ENCODE measurements at regions not wholly inside any gene's neighbourhood (a gene's known extent, or its start where the extent isn't known, plus 50 kb on each side); places are given as distances from the start of the nearest gene placed in this dataset.
"Not testable (repeated sequence)": the region's sequence is repeated elsewhere in the genome, so short reads cannot be mapped to it uniquely, and the experiment has no call there.

GRCh38 chr22:10773341-10773740 is 4754.7 kb upstream of the OR11H1 start:
- intact Hi-C loops (cut with DNase I); H3K4me1 ChIP-seq: not testable (repeated sequence)
- WGBS, 2 donors: 53 to 56% methylated on average over 1 of the region's 1 CpG

GRCh38 chr22:10775601-10776357 is 4752.2 kb upstream of the OR11H1 start:
- H3K27ac ChIP-seq; intact Hi-C loops (cut with DNase I); H3K36me3 ChIP-seq; H3K27me3 ChIP-seq; H3K4me1 ChIP-seq; DNase-seq; H3K4me3 ChIP-seq: not testable (repeated sequence)
- H3K9me3 ChIP-seq: peaks cover 0 to 52% (median 23%) of the 10 kb centered on the region in 3 donors
- 41 to 45% methylated on average over 5 of the region's 5 CpGs for WGBS, 2 donors

More at GRCh38 chr22:10773341-10773740, 4754.7 kb upstream of the OR11H1 start:
- H3K27me3 ChIP-seq, DNase-seq, H3K27ac ChIP-seq, H3K36me3 ChIP-seq, H3K4me3 ChIP-seq: not testable (repeated sequence)
- H3K9me3 ChIP-seq: peaks cover 0 to 51% (median 19%) of the 10 kb centered on the region in 3 donors

- H3K27ac ChIP-seq; H3K36me3 ChIP-seq; DNase-seq; H3K27me3 ChIP-seq; intact Hi-C loops (cut with DNase I); H3K4me1 ChIP-seq; H3K4me3 ChIP-seq: not testable (repeated sequence)
- 47 to 48% methylated on average over 7 of the region's 7 CpGs for WGBS, 2 donors
- peaks cover 0 to 58% (median 27%) of the 10 kb centered on the region in 3 donors for H3K9me3 ChIP-seq
Measured at GRCh38 chr22:10776358-10776729, 4751.6 kb upstream of the OR11H1 start.

GRCh38 chr22:10777733-10778132 is 4750.3 kb upstream of the OR11H1 start:
- peaks cover 0 to 55% (median 35%) of the 10 kb centered on the region in 3 donors for H3K9me3 ChIP-seq
- H3K4me1 ChIP-seq: not testable (repeated sequence)

GRCh38 chr22:10778296-10778814 is 4749.6 kb upstream of the OR11H1 start:
- H3K27me3 ChIP-seq: no peaks in the 10 kb centered on the region
- TF ChIP-seq CTCF (IDR thresholded peaks at IDR 0.05): no peak
- TF ChIP-seq POLR2A (IDR thresholded peaks at IDR 0.05): no peak
- H3K9me3 ChIP-seq: peaks cover 0 to 49% (median 40%) of the 10 kb centered on the region in 3 donors
- WGBS, 2 donors: 37 to 38% methylated on average over 8 of the region's 8 CpGs
- H3K36me3 ChIP-seq: no peaks in the 10 kb centered on the region
- no peak for DNase-seq
- no peaks in the 10 kb centered on the region for H3K4me1 ChIP-seq
- H3K4me3 ChIP-seq: no peak overlapping the region
- no peak overlapping the region for H3K27ac ChIP-seq
- intact Hi-C loops (cut with DNase I): no loop called here

More at GRCh38 chr22:10777733-10778132, 4750.3 kb upstream of the OR11H1 start:
- WGBS, 2 donors: 67 to 71% methylated on average over 11 of the region's 11 CpGs
- H3K4me3 ChIP-seq; DNase-seq; H3K36me3 ChIP-seq; H3K27me3 ChIP-seq; H3K27ac ChIP-seq; intact Hi-C loops (cut with DNase I): not testable (repeated sequence)

GRCh38 chr22:10779200-10779599 is 4748.8 kb upstream of the OR11H1 start:
- H3K27me3 ChIP-seq; H3K36me3 ChIP-seq; H3K4me3 ChIP-seq; H3K27ac ChIP-seq; H3K4me1 ChIP-seq; intact Hi-C loops (cut with DNase I); DNase-seq: not testable (repeated sequence)
- peaks cover 0 to 45% (median 44%) of the 10 kb centered on the region in 3 donors for H3K9me3 ChIP-seq
- 62 to 71% methylated on average over 6 of the region's 6 CpGs for WGBS, 2 donors

- H3K27ac ChIP-seq: no peak overlapping the region
- H3K36me3 ChIP-seq: no peaks in the 10 kb centered on the region
- intact Hi-C loops (cut with DNase I): no loop called here
- no peak overlapping the region for H3K4me3 ChIP-seq
- H3K27me3 ChIP-seq: no peaks in the 10 kb centered on the region
- H3K9me3 ChIP-seq: peaks cover 0 to 44% (median 40%) of the 10 kb centered on the region in 3 donors
- 56 to 58% methylated on average over 8 of the region's 8 CpGs for WGBS, 2 donors
- no peak for DNase-seq
- H3K4me1 ChIP-seq: no peaks in the 10 kb centered on the region
- TF ChIP-seq POLR2A (IDR thresholded peaks at IDR 0.05): no peak
- TF ChIP-seq CTCF (IDR thresholded peaks at IDR 0.05): no peak
Measured at GRCh38 chr22:10780281-10780680, 4747.7 kb upstream of the OR11H1 start.

Data from esophagus squamous epithelium (tissue), 5 donors.